AG04449 (cell line): ENCODE measurements at regions not wholly inside any gene's neighbourhood (a gene's known extent, or its start where the extent isn't known, plus 50 kb on each side); places are given as distances from the start of the nearest gene placed in this dataset.

Source experiments
- CTCF ChIA-PET: fragments of 350-600 bp; formaldehyde crosslinking; extraction: SDS; loops from one replicate; lab custom pipeline; 2021; ENCODE audit warnings: antibody characterized with exemption; lab: Yijun Ruan, JAX
- POLR2A ChIA-PET: fragments of 400-600, 350-600 bp; formaldehyde crosslinking; extraction: SDS; loops from one replicate; lab custom pipeline; 2020; ENCODE audit warnings: antibody characterized with exemption, inconsistent platforms; lab: Yijun Ruan, JAX
- DNase-seq: peaks from one replicate; pipeline ENCODE4 v3.0.0-alpha.2; 2010; ENCODE audit warnings: low read depth, low spot score
- H3K4me3 ChIP-seq: 2 replicates; pipeline ENCODE4 v1.5.1; 2011; ENCODE audit warnings: low read depth, mild to moderate bottlenecking, control low read depth, low read length
- CTCF ChIP-seq: IDR thresholded peaks from one replicate; pipeline ENCODE4 v1.5.1; 2011; ENCODE audit warnings: mild to moderate bottlenecking, moderate library complexity, low read length, control low read depth, inconsistent platforms; ENCODE audit not compliant: insufficient read depth; ENCODE audit errors: missing control alignments

DNA sequence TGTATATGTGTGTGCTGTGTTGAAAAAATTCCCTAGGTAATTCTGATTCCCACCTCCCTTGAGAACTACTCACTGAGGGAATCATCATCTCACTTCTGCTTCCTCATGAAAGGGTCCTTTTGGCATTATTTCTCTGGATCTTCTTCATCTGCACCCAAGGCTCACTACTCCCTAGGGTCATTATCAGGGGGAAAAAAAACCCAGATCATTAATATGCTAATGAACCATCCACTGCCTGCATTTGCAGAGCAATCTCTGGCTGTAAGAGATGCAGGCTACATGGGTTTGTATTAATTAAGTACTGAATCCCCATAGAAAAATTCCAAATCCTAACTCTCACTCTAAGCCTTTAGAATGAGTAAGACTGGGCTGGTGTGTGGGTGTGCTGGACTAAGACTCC is 68.0 kb upstream of the IGFBP5 start:
- no peak for DNase-seq
- POLR2A ChIA-PET: no interaction called here
- TF ChIP-seq CTCF: no peak
- CTCF ChIA-PET: no interaction called here
- no peak overlapping the region for H3K4me3 ChIP-seq

DNA sequence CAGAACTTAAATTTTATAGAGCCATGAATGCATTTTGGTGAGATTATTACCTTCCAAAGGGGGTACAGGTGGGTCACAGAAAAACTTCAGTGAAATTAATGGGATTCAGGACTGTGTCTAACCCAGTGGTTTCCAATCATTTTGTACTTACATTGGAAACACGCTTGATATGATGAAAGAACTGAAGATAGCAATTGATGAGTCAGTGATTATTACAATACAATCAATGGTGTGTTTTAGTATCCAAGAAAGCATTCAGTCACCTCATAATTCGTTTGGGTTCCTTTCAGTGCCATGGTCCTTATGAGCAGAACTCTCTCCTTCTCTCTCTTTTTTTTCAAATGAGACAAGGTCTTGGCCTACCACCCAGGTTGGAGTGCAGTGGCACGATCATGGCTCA is 66.5 kb upstream of the IGFBP5 start:
- H3K4me3 ChIP-seq: no peak overlapping the region
- DNase-seq: no peak
- CTCF ChIA-PET: no interaction called here
- POLR2A ChIA-PET: no interaction called here
- TF ChIP-seq CTCF: no peak

GRCh38 chr2:216761133-216761532 is 65.8 kb upstream of the IGFBP5 start:
- POLR2A ChIA-PET: no interaction called here
- CTCF ChIA-PET: no interaction called here
- no peak for TF ChIP-seq CTCF
- DNase-seq: no peak
- H3K4me3 ChIP-seq: no peak overlapping the region

DNA sequence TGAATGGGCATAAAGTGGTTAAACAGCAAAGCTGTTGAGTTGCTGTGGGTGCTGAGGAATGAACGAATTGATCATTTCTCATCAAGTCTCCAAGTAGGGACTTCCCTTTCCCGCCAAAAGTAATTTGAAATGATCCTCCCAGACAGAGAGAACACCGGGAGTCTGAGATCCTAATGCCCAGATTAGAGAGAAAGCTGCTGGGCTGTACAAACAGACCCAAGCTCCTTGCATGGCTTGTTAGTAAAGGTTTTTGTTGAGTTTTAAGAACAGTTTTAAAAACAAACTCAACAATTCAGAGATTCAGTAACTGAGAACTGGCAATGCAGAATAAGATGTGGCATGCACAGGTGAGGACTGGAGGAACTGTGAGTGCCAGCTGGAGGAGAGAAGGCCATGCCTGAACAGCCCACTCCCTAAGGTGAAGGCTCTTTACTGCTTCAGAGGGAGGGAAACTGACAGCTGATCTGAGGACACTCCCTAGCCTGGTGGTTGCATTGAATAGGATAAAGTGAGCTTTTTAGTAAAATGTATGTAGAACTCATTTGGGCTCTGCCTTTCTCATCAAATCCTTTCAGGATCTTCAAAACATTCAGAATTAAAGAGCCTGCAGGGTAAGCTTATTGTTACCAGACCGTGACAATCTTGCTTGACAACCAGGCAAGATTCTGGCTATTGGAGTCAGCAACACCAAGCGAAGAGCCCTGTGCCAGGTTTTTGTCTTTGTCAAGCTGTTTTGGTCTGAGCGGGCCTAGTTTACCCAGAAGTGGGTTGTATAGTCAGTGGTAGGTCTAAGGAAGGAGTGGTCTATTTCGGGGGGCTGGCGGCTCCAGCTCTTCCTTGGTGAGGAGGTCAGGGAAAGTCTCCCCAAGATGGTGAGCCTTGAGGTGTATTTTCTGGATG is 63.2 kb upstream of the IGFBP5 start:
- no peak for DNase-seq
- TF ChIP-seq CTCF: no peak
- ChIA-PET CTCF (interaction anchor here (1.0 kb wide), 1 partner anchor 12 kb away, joined by 3 read pairs; no protein-coding TSS in a partner anchor), POLR2A (no interaction called here)
- no peak overlapping the region for H3K4me3 ChIP-seq

- DNase-seq: no peak
- CTCF ChIA-PET: interaction anchor here (1.0 kb wide), 1 partner anchor 11 kb away, joined by 3 read pairs; no protein-coding TSS in a partner anchor
- POLR2A ChIA-PET: no interaction called here
- no peak for TF ChIP-seq CTCF
- no peak overlapping the region for H3K4me3 ChIP-seq
Observed at GRCh38 chr2:216757532-216757931, 62.2 kb upstream of the IGFBP5 start.

DNA sequence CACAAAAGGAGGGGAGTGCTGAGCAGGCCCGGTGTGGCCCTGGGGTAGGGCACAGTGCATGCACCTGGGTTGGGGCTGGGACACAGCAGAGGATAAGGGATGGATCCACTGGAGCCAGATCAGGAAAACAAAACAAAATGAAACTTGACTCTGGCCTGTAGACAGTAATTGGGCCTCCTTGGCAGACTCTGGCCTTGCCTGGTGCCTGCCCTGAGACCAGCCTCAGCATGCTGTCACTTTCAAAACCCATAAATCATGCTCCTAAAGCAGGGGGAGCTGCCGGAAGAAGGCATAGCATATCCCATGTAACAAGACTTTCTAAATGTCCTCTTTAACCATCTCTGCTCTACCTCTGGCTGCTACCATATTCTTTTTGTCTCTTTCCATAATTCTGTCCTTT is 61.1 kb upstream of the IGFBP5 start:
- TF ChIP-seq CTCF: no peak
- CTCF ChIA-PET: interaction anchor here (0.9 to 1.8 kb wide), 2 partner anchors 18 to 410 kb away, joined by 3 read pairs; no protein-coding TSS in a partner anchor
- DNase-seq: no peak
- no peak overlapping the region for H3K4me3 ChIP-seq
- POLR2A ChIA-PET: no interaction called here
